UCSD-AML1 (cell line): ENCODE measurements at regions not wholly inside any gene's neighbourhood (a gene's known extent, or its start where the extent isn't known, plus 50 kb on each side); places are given as distances from the start of the nearest gene placed in this dataset.
"Not testable (repeated sequence)": the region's sequence is repeated elsewhere in the genome, so short reads cannot be mapped to it uniquely, and the experiment has no call there.

Experiments used
- DNase-seq: peaks from one replicate; lab custom pipeline; 2025; ENCODE audit not compliant: unreplicated experiment; lab: John Stamatoyannopoulos, UW

- no peak for DNase-seq
Observed at GRCh38 chr4:134753390-134753789, 551.8 kb upstream of the PABPC4L start.

- DNase-seq, result no peak
Observed at GRCh38 chr4:134747108-134747805, 545.7 kb upstream of the PABPC4L start.

GRCh38 chr4:134740290-134740689 is 538.7 kb upstream of the PABPC4L start:
- DNase-seq, result no peak

- DNase-seq, result no peak
Observed at GRCh38 chr4:134735901-134736300, 534.3 kb upstream of the PABPC4L start.

- DNase-seq, result no peak
Observed at GRCh38 chr4:134727696-134728095, 526.1 kb upstream of the PABPC4L start.

GRCh38 chr4:134722306-134722705 is 520.7 kb upstream of the PABPC4L start:
- no peak for DNase-seq

- DNase-seq, result no peak
Observed at GRCh38 chr4:134720030-134720429, 518.4 kb upstream of the PABPC4L start.

- DNase-seq, result no peak
Observed at GRCh38 chr4:134708616-134709015, 507.0 kb upstream of the PABPC4L start.

GRCh38 chr4:134708026-134708425 is 506.4 kb upstream of the PABPC4L start:
- no peak for DNase-seq

- no peak for DNase-seq
Observed at GRCh38 chr4:134702374-134702773, 500.8 kb upstream of the PABPC4L start.

GRCh38 chr4:134700251-134700650 is 498.7 kb upstream of the PABPC4L start:
- no peak for DNase-seq

GRCh38 chr4:134698831-134699230 is 497.2 kb upstream of the PABPC4L start:
- DNase-seq, result not testable (repeated sequence)

- no peak for DNase-seq
Observed at GRCh38 chr4:134695433-134695832, 493.8 kb upstream of the PABPC4L start.

GRCh38 chr4:134691915-134692314 is 490.3 kb upstream of the PABPC4L start:
- no peak for DNase-seq

- DNase-seq, result no peak
Observed at GRCh38 chr4:134687646-134688628, 486.3 kb upstream of the PABPC4L start.

- no peak for DNase-seq
Observed at GRCh38 chr4:134677209-134677814, 475.7 kb upstream of the PABPC4L start.

GRCh38 chr4:134668237-134668636 is 466.6 kb upstream of the PABPC4L start:
- DNase-seq, result no peak

GRCh38 chr4:134666640-134667039 is 465.1 kb upstream of the PABPC4L start:
- no peak for DNase-seq

- no peak for DNase-seq
Observed at GRCh38 chr4:134665429-134665828, 463.8 kb upstream of the PABPC4L start.

GRCh38 chr4:134663742-134664141 is 462.2 kb upstream of the PABPC4L start:
- DNase-seq, result no peak

- no peak for DNase-seq
Observed at GRCh38 chr4:134650461-134650860, 448.9 kb upstream of the PABPC4L start.

- DNase-seq, result no peak
Observed at GRCh38 chr4:134645778-134646177, 444.2 kb upstream of the PABPC4L start.
